CD4-positive, alpha-beta T cell (primary cell): ENCODE measurements at regions not wholly inside any gene's neighbourhood (a gene's known extent, or its start where the extent isn't known, plus 50 kb on each side); places are given as distances from the start of the nearest gene placed in this dataset.
"Not testable (repeated sequence)": the region's sequence is repeated elsewhere in the genome, so short reads cannot be mapped to it uniquely, and the experiment has no call there.

Experiments
- ATAC-seq: fragments of 200-7000 bp; cut with Tn5 transposase; one replicate; pipeline ENCODE4 v1.10.0; 2022; ENCODE audit warnings: mild to moderate bottlenecking; ENCODE audit not compliant: poor library complexity
- CTCF ChIA-PET: fragments of 350-600 bp; sonication (Branson Sonifier 250); formaldehyde crosslinking; loops from one replicate; lab custom pipeline; 2021; ENCODE audit warnings: antibody characterized with exemption, inconsistent platforms; lab: Charles Lee
- POLR2A ChIA-PET: fragments of 350-600 bp; sonication (Branson Sonifier 250); formaldehyde crosslinking; loops from one replicate; lab custom pipeline; 2021; ENCODE audit warnings: antibody characterized with exemption, inconsistent platforms; lab: Charles Lee
- DNase-seq, 14 experiments: peaks; one replicate each; pipeline ENCODE4 v3.0.0-alpha.2; 2013 to 2020; ENCODE audit warnings: mixed read lengths in 2 of 14
- H3K27ac ChIP-seq, 2 donors: one replicate each; pipeline versions ENCODE4 v1.5.1 to v1.7.0; 2013; ENCODE audit warnings: low read length in 2 of 2, low read depth in 1 of 2, mild to moderate bottlenecking in 1 of 2
- H3K27me3 ChIP-seq, 2 experiments: 1 replicate in 1 of 2; 2 replicates in 1 of 2; pipeline versions ENCODE4 v1.6.1 to v1.7.0; 2013; ENCODE audit warnings: low read length in 2 of 2, control low read depth in 1 of 2, mild to moderate bottlenecking in 1 of 2, moderate library complexity in 1 of 2; ENCODE audit not compliant: insufficient read depth in 2 of 2, control insufficient read depth in 1 of 2
- H3K36me3 ChIP-seq: one replicate; pipeline ENCODE4 v1.6.1; 2013; ENCODE audit warnings: low read length, control low read depth; ENCODE audit not compliant: insufficient read depth
- H3K4me1 ChIP-seq: one replicate; pipeline ENCODE4 v1.6.1; 2013; ENCODE audit warnings: low read length, control low read depth; ENCODE audit not compliant: insufficient read depth
- H3K4me3 ChIP-seq: one replicate; pipeline ENCODE4 v1.5.1; 2013; ENCODE audit warnings: mild to moderate bottlenecking, low read length, moderate library complexity
- H3K9me3 ChIP-seq, 2 experiments: 1 replicate in 1 of 2; 2 replicates in 1 of 2; pipeline versions ENCODE4 v1.6.1 to v1.7.0; 2013; ENCODE audit warnings: low read length in 2 of 2, mild to moderate bottlenecking in 2 of 2, control low read depth in 1 of 2, moderate library complexity in 1 of 2; ENCODE audit not compliant: control insufficient read depth in 1 of 2, insufficient read depth in 1 of 2
- H3K27ac Mint-ChIP-seq: one replicate; pipeline ENCODE4 v1.8.0; 2020; ENCODE audit warnings: mixed read lengths
- H3K27me3 Mint-ChIP-seq: one replicate; pipeline ENCODE4 v1.8.0; 2021; ENCODE audit warnings: mixed read lengths
- H3K36me3 Mint-ChIP-seq: one replicate; pipeline ENCODE4 v1.8.0; 2021; ENCODE audit warnings: low read depth, mixed read lengths
- H3K4me1 Mint-ChIP-seq: one replicate; pipeline ENCODE4 v1.8.0; 2021; ENCODE audit warnings: low read depth, mixed read lengths
- H3K4me3 Mint-ChIP-seq: one replicate; pipeline ENCODE4 v1.8.0; 2020; ENCODE audit warnings: mild to moderate bottlenecking, mixed read lengths
- H3K9me3 Mint-ChIP-seq: one replicate; pipeline ENCODE4 v1.8.0; 2020; ENCODE audit warnings: mixed read lengths
- intact Hi-C, 2 experiments: fragments of 100-400 bp; cut with DNase I in 1 of 2; cut with micrococcal nuclease in 1 of 2; formaldehyde crosslinking; loops; one replicate each; pipeline versions ENCODE4 v1.15.1 to v1.9.0; 2023 to 2025; cut with DNase I, micrococcal nuclease
- TF ChIP-seq, protein P1 (sequence below): fragments of 200-600 bp; IDR thresholded peaks from one replicate; pipeline ENCODE4 v1.8.0; 2022; ENCODE audit warnings: antibody characterized with exemption, mild to moderate bottlenecking

DNA sequence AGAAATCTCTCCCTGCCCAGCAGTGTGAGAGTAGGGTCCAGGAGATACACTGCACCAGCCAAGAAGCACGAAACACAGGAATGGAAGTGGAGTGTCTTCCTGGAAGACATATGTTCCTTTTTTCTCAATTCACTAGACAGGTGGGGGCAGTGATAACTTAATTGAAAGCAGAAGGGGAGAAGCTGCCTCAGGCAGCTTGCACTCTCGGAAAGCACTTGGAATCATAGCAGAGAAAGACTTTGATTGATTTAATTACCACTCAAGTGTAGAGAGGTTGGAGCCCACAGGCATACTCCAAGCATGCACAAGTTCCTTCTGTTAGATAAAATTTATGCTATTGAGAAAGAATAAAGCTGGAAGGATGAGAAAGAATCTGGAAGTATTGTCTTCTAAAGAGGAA is 249.4 kb downstream of the SLITRK6 start:
- intact Hi-C loops = no loop called here
- H3K4me3 Mint-ChIP-seq = no peak overlapping the region
- H3K27me3 Mint-ChIP-seq = no peaks in the 10 kb centered on the region
- H3K4me1 Mint-ChIP-seq = peaks cover under 1% of the 10 kb centered on the region
- ChIA-PET POLR2A (no interaction called here), CTCF (no interaction called here)
- no peak overlapping the region for H3K4me3 ChIP-seq
- ATAC-seq (no peak), DNase-seq (no peak)
- H3K9me3 Mint-ChIP-seq = peaks cover 5% of the 10 kb centered on the region
- H3K27me3 ChIP-seq = no peaks in the 10 kb centered on the region
- TF ChIP-seq, protein P1, sequence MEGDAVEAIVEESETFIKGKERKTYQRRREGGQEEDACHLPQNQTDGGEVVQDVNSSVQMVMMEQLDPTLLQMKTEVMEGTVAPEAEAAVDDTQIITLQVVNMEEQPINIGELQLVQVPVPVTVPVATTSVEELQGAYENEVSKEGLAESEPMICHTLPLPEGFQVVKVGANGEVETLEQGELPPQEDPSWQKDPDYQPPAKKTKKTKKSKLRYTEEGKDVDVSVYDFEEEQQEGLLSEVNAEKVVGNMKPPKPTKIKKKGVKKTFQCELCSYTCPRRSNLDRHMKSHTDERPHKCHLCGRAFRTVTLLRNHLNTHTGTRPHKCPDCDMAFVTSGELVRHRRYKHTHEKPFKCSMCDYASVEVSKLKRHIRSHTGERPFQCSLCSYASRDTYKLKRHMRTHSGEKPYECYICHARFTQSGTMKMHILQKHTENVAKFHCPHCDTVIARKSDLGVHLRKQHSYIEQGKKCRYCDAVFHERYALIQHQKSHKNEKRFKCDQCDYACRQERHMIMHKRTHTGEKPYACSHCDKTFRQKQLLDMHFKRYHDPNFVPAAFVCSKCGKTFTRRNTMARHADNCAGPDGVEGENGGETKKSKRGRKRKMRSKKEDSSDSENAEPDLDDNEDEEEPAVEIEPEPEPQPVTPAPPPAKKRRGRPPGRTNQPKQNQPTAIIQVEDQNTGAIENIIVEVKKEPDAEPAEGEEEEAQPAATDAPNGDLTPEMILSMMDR = no peak
- peaks cover 3 to 4% of the 10 kb centered on the region in 2 experiments for H3K9me3 ChIP-seq
- no peak overlapping the region for H3K27ac ChIP-seq
- no peak overlapping the region for H3K27ac Mint-ChIP-seq
- no peaks in the 10 kb centered on the region for H3K4me1 ChIP-seq
- H3K36me3 ChIP-seq = no peaks in the 10 kb centered on the region
- H3K36me3 Mint-ChIP-seq = no peaks in the 10 kb centered on the region

DNA sequence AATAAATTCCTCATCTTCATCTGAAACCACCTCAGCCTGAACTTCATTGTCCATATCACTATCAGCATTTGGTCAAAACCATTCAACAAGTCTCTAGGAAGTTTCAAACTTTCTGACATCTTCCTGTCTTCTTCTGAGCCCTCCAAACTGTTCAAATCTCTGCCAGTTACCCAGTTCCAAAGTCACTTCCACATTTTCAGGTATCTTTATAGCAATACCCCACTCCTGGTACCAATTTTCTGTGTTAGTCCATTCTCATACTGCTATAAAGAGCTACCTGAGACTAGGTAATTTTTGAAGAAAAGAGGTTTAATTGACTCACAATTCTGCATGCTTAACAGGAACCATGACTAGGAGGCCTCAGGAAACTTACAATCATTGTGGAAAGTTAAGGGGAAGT is 250.4 kb downstream of the SLITRK6 start:
- H3K27me3 ChIP-seq, H3K9me3 Mint-ChIP-seq, CTCF ChIA-PET, ATAC-seq, H3K4me3 ChIP-seq, H3K27ac Mint-ChIP-seq, DNase-seq, intact Hi-C loops, H3K4me3 Mint-ChIP-seq, POLR2A ChIA-PET, H3K9me3 ChIP-seq, H3K36me3 Mint-ChIP-seq, H3K4me1 Mint-ChIP-seq, H3K4me1 ChIP-seq, H3K36me3 ChIP-seq, H3K27me3 Mint-ChIP-seq, H3K27ac ChIP-seq: not testable (repeated sequence)

DNA sequence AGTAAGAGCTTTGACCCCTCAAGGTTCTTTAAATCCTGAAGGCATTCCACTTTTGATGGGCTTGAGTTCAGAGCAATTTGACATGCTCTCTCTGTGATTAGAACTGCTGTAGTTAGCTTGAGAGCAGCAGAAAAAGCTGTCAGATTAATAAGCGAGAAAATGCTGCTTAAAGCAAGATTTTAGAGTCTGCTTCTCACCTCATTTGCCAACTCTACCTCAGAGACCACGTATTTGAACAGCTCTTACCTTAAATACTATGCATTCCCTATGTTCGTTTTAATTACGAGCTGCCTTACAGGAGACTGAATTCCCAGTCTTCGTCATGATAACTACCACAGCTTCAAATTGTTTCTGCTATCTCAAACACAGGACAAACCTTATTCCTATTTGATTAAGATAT is 253.4 kb downstream of the SLITRK6 start:
- TF ChIP-seq, protein P1 = no peak
- no peak overlapping the region for H3K4me3 Mint-ChIP-seq

DNA sequence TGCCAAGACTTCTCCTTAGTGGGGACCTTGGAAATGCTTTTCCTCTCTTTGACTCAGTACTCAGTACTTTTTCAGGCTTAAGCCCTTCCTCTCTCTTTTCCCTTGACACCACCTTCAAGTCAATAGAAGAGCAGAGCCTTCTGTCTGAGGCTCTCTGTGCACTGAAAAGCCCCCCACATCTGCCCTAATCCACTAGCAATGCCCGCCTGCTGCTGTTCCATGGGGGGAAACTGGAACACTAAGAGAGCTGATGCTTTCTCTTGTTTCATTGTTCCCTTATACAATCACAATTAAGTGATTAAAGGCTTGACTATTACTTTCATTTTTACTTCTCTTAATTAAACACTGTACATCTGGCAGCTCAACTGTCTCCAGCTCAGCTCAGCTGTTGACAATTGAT is 254.5 kb downstream of the SLITRK6 start:
- H3K27me3 Mint-ChIP-seq = no peaks in the 10 kb centered on the region
- Histone ChIP-seq H3K27ac (no peak overlapping the region), H3K4me3 (no peak overlapping the region), H3K27me3 (no peaks in the 10 kb centered on the region), H3K36me3 (no peaks in the 10 kb centered on the region), H3K4me1 (no peaks in the 10 kb centered on the region), H3K9me3 (peaks cover 3 to 7% of the 10 kb centered on the region in 2 experiments)
- H3K36me3 Mint-ChIP-seq = no peaks in the 10 kb centered on the region
- H3K9me3 Mint-ChIP-seq = peaks cover 5% of the 10 kb centered on the region
- ChIA-PET POLR2A (no interaction called here), CTCF (no interaction called here)
- intact Hi-C loops = no loop called here
- DNase-seq (no peak), ATAC-seq (no peak)
- H3K27ac Mint-ChIP-seq = no peak overlapping the region
- H3K4me3 Mint-ChIP-seq = no peak overlapping the region
- TF ChIP-seq, protein P1 = no peak
- peaks cover 28% of the 10 kb centered on the region for H3K4me1 Mint-ChIP-seq

More for the DNA sequence above, 253.4 kb downstream of the SLITRK6 start:
- Histone ChIP-seq H3K9me3 (peaks cover 3 to 7% of the 10 kb centered on the region in 2 experiments), H3K27me3 (no peaks in the 10 kb centered on the region), H3K27ac (no peak overlapping the region), H3K4me1 (no peaks in the 10 kb centered on the region), H3K4me3 (no peak overlapping the region), H3K36me3 (no peaks in the 10 kb centered on the region)
- ATAC-seq (no peak), DNase-seq (no peak)
- Mint-ChIP-seq H3K27ac (no peak overlapping the region), H3K9me3 (peaks cover 5% of the 10 kb centered on the region), H3K36me3 (no peaks in the 10 kb centered on the region), H3K27me3 (no peaks in the 10 kb centered on the region), H3K4me1 (peaks cover 26% of the 10 kb centered on the region)
- CTCF ChIA-PET = no interaction called here
- POLR2A ChIA-PET = no interaction called here
- intact Hi-C loops = no loop called here
